ENCODE measurements at regions not wholly inside any gene's neighbourhood (a gene's known extent, or its start where the extent isn't known, plus 50 kb on each side); places are given as distances from the start of the nearest gene placed in this dataset.
A peak's percentile ranks its signal among the peaks of the same experiment; 100 is the strongest.

DNA sequence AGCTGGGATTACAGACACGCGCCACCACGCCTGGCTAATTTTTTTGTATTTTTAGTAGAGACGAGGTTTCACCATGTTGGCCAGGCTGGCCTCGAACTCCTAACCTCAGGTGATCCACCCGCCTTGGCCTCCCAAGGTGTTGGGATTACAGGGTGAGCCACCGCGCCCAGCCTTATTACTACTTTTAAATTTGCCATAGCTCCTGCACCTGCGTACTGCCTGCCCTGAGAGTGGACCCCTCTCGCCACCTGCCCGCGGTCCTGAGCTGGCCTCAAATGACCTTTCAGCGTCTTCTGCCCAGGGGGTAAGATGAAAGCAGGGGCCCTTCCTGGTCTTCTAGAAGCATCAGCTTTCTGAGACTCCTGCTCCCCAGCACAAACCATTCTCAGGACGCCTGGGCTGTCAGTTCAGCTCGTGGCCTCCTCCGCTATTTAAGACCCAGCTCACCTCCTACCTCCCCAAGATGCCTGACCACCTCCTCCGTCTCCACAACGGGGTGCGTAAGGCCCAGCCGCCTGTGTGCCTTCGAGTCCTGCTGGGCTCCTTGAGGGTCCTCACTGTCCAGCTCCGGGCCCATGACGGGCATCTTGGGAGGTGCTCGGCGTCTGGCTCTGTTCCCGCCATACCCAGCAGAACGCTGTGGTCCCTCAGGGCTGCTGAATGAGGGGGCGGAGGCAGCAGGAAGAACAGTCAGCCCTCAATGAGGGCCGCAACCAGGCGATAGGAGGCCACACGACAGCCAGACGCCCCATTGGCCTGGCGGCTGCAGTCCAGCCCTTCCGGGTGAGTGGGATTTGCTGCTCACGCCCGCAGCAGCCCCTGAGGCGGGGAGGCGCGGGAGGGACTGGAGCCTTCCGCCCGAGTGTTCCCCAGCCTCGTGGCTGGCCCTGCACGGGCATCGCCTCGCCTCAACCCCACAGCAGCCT lies 266.6 kb downstream of the TFCP2L1 start:
- no peak for DNase-seq (ENCODE audit: low spot score)

DNA sequence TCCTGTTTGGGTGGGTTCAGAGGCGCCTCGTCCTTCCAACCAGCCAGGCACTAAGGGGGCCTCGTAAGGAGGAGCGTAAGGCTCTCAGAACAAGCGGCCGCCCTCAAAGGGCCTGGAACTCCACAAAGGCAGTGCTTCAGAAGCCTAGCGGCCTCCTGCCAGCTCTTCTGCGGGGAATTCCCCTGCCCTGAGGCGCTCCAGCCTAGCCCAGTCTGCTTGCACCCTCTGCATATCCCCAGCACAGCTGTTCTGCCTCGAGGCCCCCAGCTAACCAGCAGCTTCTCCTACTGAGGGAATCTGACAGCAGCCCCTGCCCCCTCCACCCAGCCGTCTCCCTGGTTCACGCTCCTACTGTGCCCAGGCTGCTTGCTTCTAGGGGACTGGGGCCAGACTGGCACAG lies 265.9 kb downstream of the TFCP2L1 start:
- DNase-seq (ENCODE audit: low spot score): no peak

- DNase-seq (ENCODE audit: low spot score): no peak
These were observed 265.2 kb downstream of the TFCP2L1 start for GRCh38 chr2:121019756-121020155.

DNA sequence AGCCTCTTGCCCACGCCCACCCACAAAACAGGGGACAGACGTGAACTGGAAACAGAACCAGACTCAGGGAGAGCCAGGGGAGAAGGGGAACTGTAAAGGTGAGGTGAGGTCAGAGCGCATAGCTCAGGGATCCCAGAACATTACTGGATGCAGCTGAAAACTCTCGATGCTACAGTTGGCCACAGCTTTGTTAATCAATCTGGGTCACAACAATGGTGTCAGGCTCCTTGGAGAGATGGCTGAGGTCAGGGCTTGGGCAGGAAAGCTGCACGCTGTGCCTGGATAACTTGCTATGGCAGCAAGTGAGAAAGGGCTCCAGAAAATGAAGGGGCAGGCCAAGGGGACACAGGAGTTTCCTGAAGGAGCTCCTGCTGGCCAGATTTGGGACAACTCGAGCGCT lies 263.3 kb downstream of the TFCP2L1 start:
- DNase-seq (ENCODE audit: low spot score): no peak

GRCh38 chr2:121028577-121028976 lies 256.4 kb downstream of the TFCP2L1 start:
- no peak for DNase-seq (ENCODE audit: low spot score)

GRCh38 chr2:121030523-121030922 lies 254.5 kb downstream of the TFCP2L1 start:
- DNase-seq (ENCODE audit: low spot score): no peak

DNA sequence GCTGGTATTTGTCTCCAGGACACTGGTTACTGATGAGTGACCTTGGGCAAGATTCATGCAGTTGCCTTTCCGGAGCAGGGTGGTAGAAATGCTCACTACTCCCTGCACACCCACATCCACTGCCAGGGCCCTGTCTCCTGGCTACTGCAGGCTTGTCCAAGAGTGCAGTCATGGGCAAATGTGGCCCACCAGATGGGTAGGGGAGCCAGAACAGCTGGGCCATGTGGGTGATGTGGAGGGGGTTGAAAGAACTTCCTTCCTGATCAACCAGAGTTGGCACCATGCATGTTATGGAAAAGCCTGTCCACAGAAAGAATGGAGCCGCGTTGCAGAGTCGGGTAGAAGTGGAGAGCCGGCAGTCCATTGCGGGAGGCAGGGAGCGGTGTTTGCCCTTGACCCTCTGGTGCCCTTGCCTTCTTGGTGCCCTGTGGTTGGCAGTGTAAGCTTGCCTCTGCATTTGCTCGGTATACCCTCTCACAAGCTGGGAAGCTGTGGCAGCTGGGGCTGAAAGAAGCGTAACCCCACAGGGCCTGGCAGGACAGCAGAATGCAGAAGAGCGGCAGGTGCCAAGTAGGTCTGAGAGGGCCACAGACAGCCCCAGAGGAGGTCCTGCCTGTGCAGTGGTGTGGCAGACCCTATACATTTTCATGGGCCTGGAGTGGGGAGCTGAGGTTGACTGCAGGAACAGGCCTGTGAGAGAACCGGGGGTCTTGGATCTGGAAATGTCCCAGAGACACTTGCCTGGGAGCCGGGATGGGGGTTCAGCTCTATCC lies 253.2 kb downstream of the TFCP2L1 start:
- DNase-seq (ENCODE audit: low spot score): no peak

- no peak for DNase-seq (ENCODE audit: low spot score)
These were observed 251.5 kb downstream of the TFCP2L1 start for GRCh38 chr2:121033461-121033996.

GRCh38 chr2:121034551-121034950 lies 250.5 kb downstream of the TFCP2L1 start:
- DNase-seq (ENCODE audit: low spot score): no peak

DNA sequence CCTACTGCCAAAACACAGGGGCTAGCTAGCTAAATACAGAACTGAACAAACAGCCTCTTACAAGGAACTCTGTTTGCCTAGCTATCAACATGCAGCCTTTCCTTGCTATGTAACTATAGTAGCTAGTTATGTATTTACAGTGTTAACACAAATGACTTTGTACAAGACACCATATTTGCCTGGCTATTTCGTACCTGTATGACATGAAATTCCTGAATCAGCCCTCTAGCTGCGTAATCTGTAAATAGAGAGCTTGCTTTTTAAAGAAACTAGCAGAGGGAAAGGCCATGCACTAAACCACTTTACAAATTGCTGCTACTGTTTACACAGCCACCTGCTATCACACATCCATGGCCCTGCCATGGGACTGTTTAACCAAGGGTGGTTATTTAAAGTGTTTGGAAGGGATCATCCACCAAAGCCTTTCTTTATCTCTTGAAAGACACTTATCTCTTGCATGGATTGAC lies 248.7 kb downstream of the TFCP2L1 start:
- no peak for DNase-seq (ENCODE audit: low spot score)

- no peak for DNase-seq (ENCODE audit: low spot score)
These were observed 247.5 kb downstream of the TFCP2L1 start for GRCh38 chr2:121037480-121037879.

DNA sequence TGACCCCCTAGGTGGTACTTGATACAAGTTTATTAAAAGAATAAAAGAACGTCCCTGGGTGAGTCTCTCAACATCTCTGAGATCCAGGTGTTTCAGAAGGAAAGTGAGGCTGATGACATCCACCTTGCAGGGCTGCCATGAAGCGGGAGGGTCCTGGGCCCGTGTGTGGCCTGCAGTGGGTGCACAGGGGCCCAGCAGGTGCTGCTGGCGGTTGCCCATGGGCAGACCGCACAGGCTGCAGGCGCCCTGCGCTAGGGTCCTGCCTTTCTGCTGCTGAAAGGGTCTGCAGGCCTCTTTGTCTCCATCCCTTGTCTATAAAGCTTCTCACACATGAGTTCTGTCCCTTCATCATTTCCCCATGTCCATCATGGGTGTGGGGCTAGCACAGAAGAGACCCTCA lies 247.0 kb downstream of the TFCP2L1 start:
- DNase-seq (ENCODE audit: low spot score): no peak

GRCh38 chr2:121038431-121038830 lies 246.6 kb downstream of the TFCP2L1 start:
- DNase-seq (ENCODE audit: low spot score): no peak

DNA sequence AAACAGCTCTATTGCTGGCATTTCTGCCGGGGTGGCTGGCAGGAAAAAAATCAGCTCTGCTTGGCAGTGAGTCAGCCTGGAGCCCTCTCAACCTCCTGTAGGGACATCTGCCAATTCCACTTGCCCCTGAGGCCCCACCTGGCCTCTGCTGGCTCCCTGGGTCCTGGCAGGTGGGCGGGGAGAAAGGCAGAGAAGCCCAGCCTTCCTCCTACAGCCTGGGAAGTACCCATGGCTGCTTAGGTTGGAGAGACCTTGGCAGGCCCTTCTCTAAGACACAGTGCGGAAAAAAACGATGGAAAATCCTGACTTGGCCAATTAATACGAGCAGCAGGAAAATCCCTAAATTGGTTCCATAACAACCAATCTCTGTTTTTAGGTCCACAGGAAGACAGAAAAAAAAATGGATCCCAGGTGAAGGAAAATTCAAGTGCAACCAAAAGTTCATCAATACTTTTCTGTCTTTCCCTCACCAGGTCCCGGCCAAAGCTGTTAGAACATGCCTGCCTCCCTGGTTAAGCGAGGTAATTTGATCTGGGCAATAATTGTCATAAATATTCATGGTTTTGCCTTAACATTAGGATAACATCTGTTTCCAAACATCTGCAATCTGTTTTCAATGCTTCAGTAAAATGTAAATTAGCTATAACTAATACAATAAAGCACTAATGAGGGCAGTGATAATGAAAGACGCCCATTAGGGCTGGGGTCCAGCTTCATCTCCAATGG lies 245.9 kb downstream of the TFCP2L1 start:
- DNase-seq (ENCODE audit: low spot score): peak; percentile 69

DNA sequence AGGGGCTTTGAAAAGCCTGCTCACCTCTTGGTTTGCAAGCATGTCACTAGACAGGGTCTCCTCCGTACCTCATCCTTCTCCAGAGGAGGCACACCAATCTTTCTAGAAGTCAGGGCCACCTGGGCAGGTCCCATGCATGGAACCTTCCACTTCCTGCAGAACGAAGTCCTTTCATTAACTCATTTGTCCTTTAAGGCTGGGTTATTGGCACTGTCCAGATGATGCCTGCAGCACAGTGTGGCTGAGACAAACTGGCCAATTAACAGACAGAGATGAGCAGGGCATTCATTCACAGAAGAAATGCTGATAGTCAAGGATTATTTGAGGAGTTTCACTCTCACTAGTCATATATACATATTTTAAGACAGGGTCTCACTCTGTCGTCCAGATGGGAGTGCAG lies 245.3 kb downstream of the TFCP2L1 start:
- no peak for DNase-seq (ENCODE audit: low spot score)

GRCh38 chr2:121041516-121041915 lies 243.5 kb downstream of the TFCP2L1 start:
- no peak for DNase-seq (ENCODE audit: low spot score)

DNA sequence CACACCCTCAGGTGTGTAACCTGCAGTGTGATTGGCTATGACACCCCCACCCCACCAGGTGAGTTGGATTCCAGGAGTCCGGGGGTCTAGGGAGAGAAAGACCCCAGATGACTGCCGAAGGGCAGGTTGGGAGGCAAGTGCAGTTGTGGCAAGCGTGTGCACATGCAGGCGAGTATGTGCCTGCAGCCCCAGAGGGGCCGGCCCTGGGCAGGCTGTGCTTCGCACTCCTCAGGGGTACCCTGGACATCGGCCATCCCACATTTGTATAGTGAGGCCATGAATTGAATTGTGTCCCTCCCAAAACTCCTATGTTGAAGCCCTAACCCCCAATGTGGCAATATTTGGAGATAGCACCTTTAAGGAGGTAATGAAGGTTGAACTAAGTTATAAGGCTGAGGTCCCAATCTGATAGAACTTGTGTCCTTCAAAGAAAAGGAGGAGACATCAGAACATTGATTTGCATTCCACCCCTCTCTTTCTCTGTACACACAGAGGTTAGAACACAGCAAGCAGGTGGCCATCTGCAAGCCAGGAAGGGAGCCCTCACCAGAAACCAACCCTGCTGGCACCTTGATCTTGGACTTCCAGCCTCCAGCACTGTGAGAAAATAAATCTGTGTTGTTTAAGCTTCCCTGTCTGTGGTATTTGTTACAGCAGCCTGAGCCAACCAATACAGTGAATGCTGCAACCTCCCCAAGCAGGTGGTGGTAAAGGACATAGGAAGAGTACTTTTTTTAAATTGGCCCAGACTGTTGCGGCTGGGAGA lies 241.8 kb downstream of the TFCP2L1 start:
- DNase-seq (ENCODE audit: low spot score): no peak

- no peak for DNase-seq (ENCODE audit: low spot score)
These were observed 241.2 kb downstream of the TFCP2L1 start for GRCh38 chr2:121043827-121044222.

DNA sequence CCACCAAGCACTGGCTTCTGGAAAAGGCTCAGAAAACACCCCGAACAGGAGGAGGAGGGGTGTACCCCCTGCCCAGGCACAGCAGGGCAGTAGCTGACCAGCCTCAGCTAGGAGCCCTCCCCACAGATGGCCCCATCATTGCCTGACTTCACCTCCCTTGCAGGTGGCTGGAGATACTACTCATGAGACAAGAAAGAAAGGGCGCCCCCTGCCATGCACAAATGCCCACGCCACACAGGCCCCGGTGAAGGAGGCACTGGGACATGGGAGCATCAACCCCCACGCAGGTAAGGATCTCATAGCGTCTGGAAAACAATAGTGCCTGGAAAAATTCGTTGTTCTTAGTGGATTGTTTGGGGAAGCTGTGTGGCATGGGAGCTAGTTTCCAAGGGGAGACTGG lies 240.6 kb downstream of the TFCP2L1 start:
- no peak for DNase-seq (ENCODE audit: low spot score)

- DNase-seq (ENCODE audit: low spot score): no peak
These were observed 239.8 kb downstream of the TFCP2L1 start for GRCh38 chr2:121045245-121045644.

DNA sequence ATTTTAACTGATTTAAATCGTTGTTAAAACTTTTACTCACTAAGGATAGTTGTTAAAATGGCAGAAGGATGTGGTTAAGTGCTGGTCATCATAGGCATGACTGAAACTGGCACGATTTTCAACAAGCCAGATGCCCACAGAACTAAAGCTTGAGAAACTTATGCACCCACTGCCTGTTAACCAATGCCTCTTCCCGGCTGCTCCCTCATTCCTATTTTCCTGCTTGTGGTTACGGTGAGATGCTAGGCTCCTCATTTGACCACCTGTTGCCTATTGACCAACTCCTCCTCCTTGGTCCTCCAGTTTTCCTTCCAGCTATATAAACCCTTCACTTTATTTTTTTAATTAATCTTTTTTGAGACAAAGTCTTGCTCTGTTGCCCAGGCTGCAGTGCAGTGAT lies 238.7 kb downstream of the TFCP2L1 start:
- DNase-seq (ENCODE audit: low spot score): peak; percentile 65

All from A172 (cell line).